ENCODE measurements at regions not wholly inside any gene's neighbourhood (a gene's known extent, or its start where the extent isn't known, plus 50 kb on each side); places are given as distances from the start of the nearest gene placed in this dataset.

DNA sequence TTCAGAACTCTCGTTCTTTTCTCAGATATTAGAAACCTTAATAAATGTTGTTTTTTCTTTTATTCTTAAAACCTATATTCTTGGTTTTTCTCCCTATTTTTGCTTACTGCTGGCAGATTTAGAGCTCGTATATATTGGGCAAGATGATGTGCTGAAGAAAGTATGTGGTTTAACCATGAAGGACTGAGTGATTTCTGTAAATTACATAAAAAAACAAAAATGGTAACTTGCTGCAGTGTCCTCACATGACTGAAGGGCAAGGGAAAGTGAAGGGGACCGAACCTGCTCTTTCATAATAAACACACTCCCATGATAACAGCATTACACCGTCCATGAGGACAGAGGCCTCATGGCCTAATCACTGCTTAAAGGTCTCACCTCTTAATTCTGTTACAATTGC is 393.8 kb upstream of the ZNF608 start:
- no peaks in the 10 kb centered on the region for H3K27me3 ChIP-seq
- intact Hi-C loops (cut with DNase I; ENCODE audit: low total_unique reads), result no loop called here
- H3K4me1 ChIP-seq, result peaks cover 0 to 4% (median 0%) of the 10 kb centered on the region in 4 donors
- WGBS, 2 donors (ENCODE audit: low coverage in 1 of 2), result 81 to 89% methylated on average over 4 of the region's 4 CpGs
- no peak for DNase-seq
- H3K27ac ChIP-seq, result no peak overlapping the region
- TF ChIP-seq POLR2AphosphoS5 (IDR thresholded peaks at IDR 0.05) (no peak), POLR2A (IDR thresholded peaks at IDR 0.05) (no peak), EP300 (IDR thresholded peaks at IDR 0.05; ENCODE audit: low read depth) (no peak), CTCF (IDR thresholded peaks at IDR 0.05) (no peak)
- H3K4me3 ChIP-seq, result no peak overlapping the region
- no peaks in the 10 kb centered on the region for H3K9me3 ChIP-seq
- in situ Hi-C loops (cut with MboI; ENCODE audit: low pct_ligation_motif_present in 1 of 4, low pct_unique_long_range_greater_than_20kb in 1 of 4, low sequenced_read_pairs in 3 of 4), result no loop called here
- no peaks in the 10 kb centered on the region for H3K36me3 ChIP-seq

- Histone ChIP-seq H3K4me1 (peaks cover 0 to 4% (median 0%) of the 10 kb centered on the region in 4 donors), H3K4me3 (no peak overlapping the region), H3K27me3 (no peaks in the 10 kb centered on the region), H3K27ac (no peak overlapping the region), H3K36me3 (no peaks in the 10 kb centered on the region), H3K9me3 (no peaks in the 10 kb centered on the region)
- intact Hi-C loops (cut with DNase I; ENCODE audit: low total_unique reads), result no loop called here
- DNase-seq, result no peak
- TF ChIP-seq EP300 (IDR thresholded peaks at IDR 0.05; ENCODE audit: low read depth) (no peak), POLR2AphosphoS5 (IDR thresholded peaks at IDR 0.05) (peak in 2 of 3 donors; percentile 25 to 34), CTCF (IDR thresholded peaks at IDR 0.05) (no peak), POLR2A (IDR thresholded peaks at IDR 0.05) (no peak)
- in situ Hi-C loops (cut with MboI; ENCODE audit: low pct_ligation_motif_present in 1 of 4, low pct_unique_long_range_greater_than_20kb in 1 of 4, low sequenced_read_pairs in 3 of 4), result no loop called here
- 38 to 44% methylated on average over 2 of the region's 2 CpGs for WGBS, 2 donors (ENCODE audit: low coverage in 1 of 2)
These were observed 394.4 kb upstream of the ZNF608 start for GRCh38 chr5:125140855-125141254.

DNA sequence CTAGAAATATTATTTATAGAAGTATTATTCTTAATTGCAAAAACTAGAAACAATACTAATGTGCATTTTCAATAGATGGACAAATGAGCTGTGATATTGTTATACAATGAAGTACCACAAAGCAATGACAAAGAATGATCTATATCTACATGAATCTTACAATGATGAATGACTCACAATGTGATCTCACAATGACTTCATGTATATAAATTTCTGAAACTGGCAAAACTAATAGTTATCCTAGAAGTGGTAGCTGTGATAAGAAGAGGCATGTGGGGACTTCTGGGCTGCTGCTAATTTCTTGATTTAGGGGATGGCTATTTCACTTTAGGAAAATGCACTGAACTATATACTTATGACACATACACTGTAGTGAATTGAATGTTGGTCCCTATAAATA is 396.0 kb upstream of the ZNF608 start:
- TF ChIP-seq POLR2A (IDR thresholded peaks at IDR 0.05) (no peak), POLR2AphosphoS5 (IDR thresholded peaks at IDR 0.05) (no peak), CTCF (IDR thresholded peaks at IDR 0.05) (no peak), EP300 (IDR thresholded peaks at IDR 0.05; ENCODE audit: low read depth) (no peak)
- Histone ChIP-seq H3K9me3 (no peaks in the 10 kb centered on the region), H3K4me3 (no peak overlapping the region), H3K27me3 (no peaks in the 10 kb centered on the region), H3K36me3 (no peaks in the 10 kb centered on the region), H3K4me1 (peaks cover 0 to 4% (median 0%) of the 10 kb centered on the region in 4 donors), H3K27ac (no peak overlapping the region)
- intact Hi-C loops (cut with DNase I; ENCODE audit: low total_unique reads) (no loop called here), in situ Hi-C loops (cut with MboI; ENCODE audit: low pct_ligation_motif_present in 1 of 4, low pct_unique_long_range_greater_than_20kb in 1 of 4, low sequenced_read_pairs in 3 of 4) (no loop called here)
- no peak for DNase-seq

DNA sequence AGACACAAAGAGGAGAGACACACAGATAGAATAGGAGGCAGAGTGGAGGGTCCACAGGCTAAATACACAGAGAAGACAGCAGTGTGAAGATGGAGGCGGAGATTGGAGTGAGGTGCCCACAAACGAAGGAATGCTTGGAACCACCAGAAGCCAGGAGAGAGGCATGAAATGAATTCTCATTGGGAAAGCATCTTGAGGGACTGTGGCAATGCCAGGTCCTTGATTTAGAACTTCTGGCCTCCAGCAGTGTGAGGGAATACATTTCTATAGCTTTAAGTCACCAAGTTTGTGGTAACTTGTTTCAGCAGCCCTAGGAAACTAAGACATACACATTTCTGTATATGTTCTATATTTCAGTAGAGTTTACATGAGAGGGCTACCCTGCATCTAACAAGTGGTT is 396.6 kb upstream of the ZNF608 start:
- intact Hi-C loops (cut with DNase I; ENCODE audit: low total_unique reads) (no loop called here), in situ Hi-C loops (cut with MboI; ENCODE audit: low pct_ligation_motif_present in 1 of 4, low pct_unique_long_range_greater_than_20kb in 1 of 4, low sequenced_read_pairs in 3 of 4) (no loop called here)
- no peak overlapping the region for H3K4me3 ChIP-seq
- H3K4me1 ChIP-seq, result peaks cover 0 to 4% (median 0%) of the 10 kb centered on the region in 4 donors
- DNase-seq, result no peak
- no peaks in the 10 kb centered on the region for H3K36me3 ChIP-seq
- TF ChIP-seq CTCF (IDR thresholded peaks at IDR 0.05), result no peak
- no peak for TF ChIP-seq EP300 (IDR thresholded peaks at IDR 0.05; ENCODE audit: low read depth)
- TF ChIP-seq POLR2A (IDR thresholded peaks at IDR 0.05), result no peak
- no peak for TF ChIP-seq POLR2AphosphoS5 (IDR thresholded peaks at IDR 0.05)
- no peak overlapping the region for H3K27ac ChIP-seq
- H3K27me3 ChIP-seq, result no peaks in the 10 kb centered on the region
- H3K9me3 ChIP-seq, result no peaks in the 10 kb centered on the region
- 93 to 100% methylated on average over 1 to 2 of the region's 2 CpGs for WGBS, 2 donors (ENCODE audit: low coverage in 1 of 2)
